GM21526 (cell line): ENCODE measurements at regions not wholly inside any gene's neighbourhood (a gene's known extent, or its start where the extent isn't known, plus 50 kb on each side); places are given as distances from the start of the nearest gene placed in this dataset.
"Not testable (repeated sequence)": the region's sequence is repeated elsewhere in the genome, so short reads cannot be mapped to it uniquely, and the experiment has no call there.

ENCODE experiments used
- ATAC-seq: cut with Tn5 transposase; IDR thresholded peaks from one replicate; pipeline ENCODE4 v1.9.1; 2021; ENCODE audit warnings: moderate library complexity; ENCODE audit not compliant: unreplicated experiment, low FRiP score

DNA sequence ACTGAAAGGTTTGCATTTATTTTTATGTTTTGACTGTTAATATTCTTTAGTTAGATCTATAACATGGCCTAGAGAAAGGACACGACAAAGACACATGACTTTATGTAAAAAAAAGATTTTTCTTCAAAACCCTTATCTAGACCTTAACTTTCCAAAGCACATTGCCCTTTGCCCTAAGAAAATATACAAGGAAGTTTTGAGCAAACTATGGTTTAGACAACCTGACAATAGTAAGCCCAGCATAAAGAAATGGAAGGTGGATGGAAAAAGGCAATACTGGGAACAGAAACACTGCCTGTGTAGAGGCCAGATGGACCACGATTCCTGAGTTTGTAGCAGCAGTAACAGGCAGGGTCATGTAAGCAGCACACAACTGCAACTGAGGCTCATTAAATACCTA, 724.0 kb downstream of the GALC start:
- no peak for ATAC-seq

- ATAC-seq = no peak
These were observed 728.2 kb downstream of the GALC start for GRCh38 chr14:87264796-87265195.

DNA sequence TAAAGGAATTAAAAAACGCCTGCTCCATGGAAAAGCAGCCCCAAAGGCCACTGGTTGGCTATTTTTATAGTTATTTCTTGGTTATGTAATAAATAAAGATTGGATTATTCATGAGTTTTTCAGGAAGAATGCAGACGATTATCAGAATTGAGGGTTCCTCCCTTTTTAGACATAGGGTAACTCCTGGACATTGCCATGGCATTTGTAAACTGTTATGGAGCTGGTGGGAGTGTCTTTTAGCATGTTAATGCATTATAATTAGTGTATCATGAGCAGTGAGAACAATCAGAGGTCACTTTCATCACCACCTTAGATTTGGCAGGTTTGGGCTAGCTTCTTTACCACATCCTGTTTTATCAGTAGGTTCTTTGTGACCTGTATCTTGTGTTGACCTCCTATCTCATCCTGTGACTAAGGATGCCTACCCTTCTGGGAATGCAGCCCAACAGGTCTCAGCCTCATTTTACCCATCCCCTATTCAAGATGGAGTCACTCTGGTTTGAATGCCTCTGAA, 728.7 kb downstream of the GALC start:
- ATAC-seq = no peak

GRCh38 chr14:87261621-87262020, 731.4 kb downstream of the GALC start:
- no peak for ATAC-seq

DNA sequence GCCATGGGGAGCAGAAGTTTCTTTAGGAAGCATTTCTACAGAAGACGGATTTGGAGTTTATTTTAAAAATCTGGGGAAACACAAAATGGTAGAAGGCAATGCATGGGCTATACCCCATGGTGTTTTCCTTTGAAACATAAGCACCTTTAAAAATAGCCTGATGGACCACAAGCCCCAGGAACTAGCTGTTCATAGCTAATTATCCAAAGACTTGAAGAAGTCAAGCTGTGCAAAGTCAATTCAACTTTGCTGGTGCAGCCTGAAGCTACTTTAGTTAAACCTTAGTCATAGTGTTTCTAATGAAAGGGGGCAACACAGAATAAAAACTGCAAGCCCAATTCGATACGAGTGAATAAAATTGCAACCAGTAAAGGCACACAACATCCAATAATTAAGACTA, 732.5 kb downstream of the GALC start:
- ATAC-seq = no peak

GRCh38 chr14:87257421-87257820, 735.6 kb downstream of the GALC start:
- ATAC-seq = no peak

DNA sequence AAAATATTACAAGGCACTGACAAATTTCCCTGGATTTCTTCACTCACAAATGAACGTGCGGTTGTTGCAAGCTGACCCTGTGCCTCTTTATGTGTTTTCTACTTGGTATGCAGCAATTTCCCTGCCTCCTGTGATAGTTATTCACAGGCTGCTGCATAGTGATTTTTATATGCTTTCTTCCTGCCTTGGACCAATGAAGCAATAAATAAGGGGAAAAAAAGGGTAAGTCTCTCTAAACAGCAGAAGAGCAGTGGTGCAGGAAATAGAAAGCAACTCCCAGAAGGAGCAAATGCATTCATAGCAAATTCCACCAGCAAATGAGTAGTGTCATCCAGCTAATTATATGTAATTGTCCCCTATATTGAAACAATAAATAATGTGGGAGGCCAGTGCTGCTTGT, 737.9 kb downstream of the GALC start:
- no peak for ATAC-seq

- no peak for ATAC-seq
These were observed 738.6 kb downstream of the GALC start for GRCh38 chr14:87254331-87254874.

- not testable (repeated sequence) for ATAC-seq
These were observed 739.2 kb downstream of the GALC start for GRCh38 chr14:87253791-87254190.

DNA sequence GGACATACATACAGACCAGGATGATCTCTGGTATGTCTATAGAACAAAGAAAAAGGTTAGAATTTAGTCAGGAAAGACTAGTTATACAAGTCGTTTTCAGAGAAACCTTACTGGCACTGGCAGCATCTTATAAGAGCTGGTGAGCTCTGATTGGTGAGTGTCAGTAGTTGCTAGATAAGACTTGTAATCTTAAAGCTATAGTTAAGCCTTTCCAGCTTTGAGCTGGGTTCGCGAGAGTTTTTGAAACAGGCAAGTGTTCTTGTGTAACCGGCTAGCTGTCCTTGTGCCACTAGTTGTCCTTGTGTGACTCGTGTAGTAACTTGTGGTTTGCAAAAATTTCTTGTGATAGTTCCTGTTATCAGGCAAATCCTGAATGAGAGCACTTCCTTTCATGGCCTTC, 740.9 kb downstream of the GALC start:
- no peak for ATAC-seq

DNA sequence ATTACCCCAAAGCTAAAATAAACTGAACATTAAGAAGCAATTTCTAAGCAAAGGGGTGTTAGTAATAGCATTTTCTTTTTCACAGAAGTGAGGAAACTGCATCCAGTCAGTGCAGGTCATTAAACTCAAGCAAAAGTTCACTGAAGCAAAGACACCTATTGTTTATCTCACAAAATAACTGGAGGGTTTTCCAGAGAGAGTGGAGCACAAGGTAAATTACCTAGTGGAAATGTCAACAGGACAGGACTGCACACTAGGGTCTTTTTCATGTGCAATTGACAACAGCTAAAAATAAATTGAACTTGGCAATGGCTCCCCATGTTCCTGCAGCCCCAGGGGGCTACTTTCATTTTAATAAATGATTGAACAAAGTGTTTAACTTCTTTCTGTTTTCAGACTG, 742.0 kb downstream of the GALC start:
- no peak for ATAC-seq

DNA sequence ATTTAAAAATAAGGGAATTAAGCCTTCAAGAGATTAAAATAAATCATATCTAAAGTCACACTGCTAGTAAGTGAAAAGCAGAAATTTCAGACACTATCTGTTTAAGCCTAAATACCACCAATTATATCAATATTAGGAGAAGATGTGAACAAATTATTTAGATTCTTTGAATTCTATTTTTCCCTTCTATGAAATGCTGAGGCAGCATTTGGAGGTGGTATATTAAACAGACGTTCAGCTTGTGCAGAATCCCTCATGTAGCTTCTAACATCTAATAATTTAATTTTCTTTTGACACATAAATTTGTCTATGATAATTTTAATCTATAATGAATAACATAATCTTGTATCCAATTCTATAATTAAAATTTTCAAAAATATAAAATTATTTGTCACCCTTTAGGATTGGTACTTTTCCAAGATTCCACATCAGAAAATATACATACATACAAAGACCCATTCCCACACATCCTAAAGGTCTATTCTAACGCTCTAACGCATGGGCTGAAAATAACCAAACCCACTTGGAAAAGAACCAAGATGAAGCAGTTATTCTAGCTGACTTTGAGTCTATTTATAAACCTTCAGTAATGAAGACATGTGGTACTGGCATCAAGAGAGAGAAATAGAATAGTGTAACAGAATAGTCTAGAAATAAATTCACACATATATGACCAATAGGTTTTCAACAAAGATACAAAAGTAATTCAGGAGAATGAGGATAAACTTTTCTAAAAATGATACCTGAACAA, 751.8 kb downstream of the GALC start:
- ATAC-seq = no peak

DNA sequence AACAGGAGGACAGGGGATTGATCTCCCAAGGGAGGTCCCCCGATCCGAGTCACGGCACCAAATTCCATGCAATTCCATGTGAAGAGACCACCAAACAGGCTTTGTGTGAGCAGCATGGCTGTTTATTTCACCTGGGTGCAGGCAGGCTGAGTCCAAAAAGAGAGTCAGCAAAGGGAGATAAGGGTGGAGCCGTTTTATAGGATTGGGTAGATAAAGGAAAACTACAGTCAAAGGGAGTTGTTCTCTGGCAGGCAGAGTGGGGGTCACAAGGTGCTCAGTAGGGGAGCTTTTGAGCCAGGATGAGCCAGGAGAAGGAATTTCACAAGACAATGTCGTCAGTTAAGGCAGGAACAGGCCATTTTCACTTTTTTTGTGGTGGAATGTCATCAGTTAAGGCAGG, 752.7 kb downstream of the GALC start:
- ATAC-seq = not testable (repeated sequence)

GRCh38 chr14:87233806-87234384, 759.1 kb downstream of the GALC start:
- no peak for ATAC-seq

- ATAC-seq = no peak
These were observed 759.7 kb downstream of the GALC start for GRCh38 chr14:87233266-87233665.

- ATAC-seq = no peak
These were observed 761.5 kb downstream of the GALC start for GRCh38 chr14:87231336-87232026.

DNA sequence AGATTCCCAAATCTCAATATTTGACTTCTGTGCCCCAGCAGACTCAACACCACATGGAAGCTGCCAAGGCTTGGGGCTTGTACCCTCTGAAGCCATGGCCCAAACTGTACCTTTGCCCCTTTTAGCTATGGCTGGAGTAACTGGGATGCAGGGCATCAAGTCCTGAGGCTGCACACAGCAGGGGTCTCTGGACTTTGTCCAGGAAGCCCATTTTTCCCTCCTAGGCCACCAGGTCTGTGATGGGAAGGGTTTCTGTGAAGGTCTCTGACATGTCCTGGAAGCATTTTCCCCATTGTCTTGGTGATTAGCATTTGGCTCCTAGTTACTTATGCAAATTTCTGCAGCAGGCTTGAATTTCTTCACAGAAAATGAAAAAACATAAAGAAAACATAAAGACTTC, 762.3 kb downstream of the GALC start:
- ATAC-seq = no peak

DNA sequence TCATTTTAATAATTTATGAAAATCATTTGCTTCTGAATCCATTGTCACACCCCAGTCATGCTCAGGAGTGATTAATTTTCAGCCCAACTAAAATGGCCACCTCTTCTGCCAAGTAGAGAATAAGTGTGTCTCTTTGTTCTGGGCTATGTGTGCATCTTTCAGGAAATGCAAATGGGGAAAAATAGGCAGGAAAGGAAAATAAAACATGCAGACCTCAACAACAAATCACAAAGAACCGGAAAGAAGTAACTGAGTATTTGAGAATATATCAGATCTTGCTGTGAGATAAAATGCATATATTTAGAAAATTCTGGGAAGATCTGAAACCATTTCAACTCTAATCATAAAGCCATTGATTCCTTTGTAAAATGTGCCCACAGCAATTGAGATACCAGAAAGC, 763.9 kb downstream of the GALC start:
- ATAC-seq = no peak

- no peak for ATAC-seq
These were observed 776.0 kb downstream of the GALC start for GRCh38 chr14:87217023-87217422.

- no peak for ATAC-seq
These were observed 778.4 kb downstream of the GALC start for GRCh38 chr14:87214558-87214957.

GRCh38 chr14:87207756-87208155, 785.2 kb downstream of the GALC start:
- no peak for ATAC-seq
